ENCODE measurements at regions not wholly inside any gene's neighbourhood (a gene's known extent, or its start where the extent isn't known, plus 50 kb on each side); places are given as distances from the start of the nearest gene placed in this dataset.

- TF ChIP-seq POLR2AphosphoS5 (IDR thresholded peaks at IDR 0.05; ENCODE audit: low read depth, low read length) (no peak), FOXP2 (optimal IDR thresholded peaks at IDR 0.05; ENCODE audit: borderline replicate concordance, extremely low read depth, extremely low read length, insufficient read depth) (no peak), TAF1 (IDR thresholded peaks at IDR 0.05; ENCODE audit: borderline replicate concordance, insufficient read depth, low read length) (no peak), REST (IDR thresholded peaks at IDR 0.05; ENCODE audit: insufficient read depth in 1 of 2, low read depth in 2 of 2, low read length in 2 of 2) (no peak), SIN3A (IDR thresholded peaks at IDR 0.05; ENCODE audit: borderline replicate concordance, insufficient read depth, low read length) (no peak)
These were observed 52.3 kb upstream of the TIAM1 start for GRCh38 chr21:31396399-31396798.

DNA sequence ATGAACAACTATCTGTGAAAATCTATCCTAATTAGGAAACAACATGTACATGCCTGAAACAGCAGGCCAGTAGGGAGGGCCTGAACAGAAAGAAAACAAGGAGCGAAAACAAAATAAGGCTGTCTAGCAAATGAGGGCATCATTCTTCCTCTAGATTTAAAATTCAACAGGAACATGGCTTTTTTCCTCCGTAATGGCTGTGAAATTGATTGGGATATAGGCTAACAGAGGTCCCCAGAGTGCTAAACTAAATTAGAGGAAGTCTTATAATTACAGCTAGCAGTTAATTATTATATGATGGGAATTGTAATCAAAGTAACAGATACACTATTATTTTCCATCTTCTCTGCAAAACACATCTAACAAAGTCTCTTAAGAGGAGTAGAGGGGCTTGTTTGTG is 51.7 kb upstream of the TIAM1 start:
- TF ChIP-seq SIN3A (IDR thresholded peaks at IDR 0.05; ENCODE audit: borderline replicate concordance, insufficient read depth, low read length) (no peak), POLR2AphosphoS5 (IDR thresholded peaks at IDR 0.05; ENCODE audit: low read depth, low read length) (no peak), TAF1 (IDR thresholded peaks at IDR 0.05; ENCODE audit: borderline replicate concordance, insufficient read depth, low read length) (no peak), REST (IDR thresholded peaks at IDR 0.05; ENCODE audit: insufficient read depth in 1 of 2, low read depth in 2 of 2, low read length in 2 of 2) (no peak), FOXP2 (optimal IDR thresholded peaks at IDR 0.05; ENCODE audit: borderline replicate concordance, extremely low read depth, extremely low read length, insufficient read depth) (no peak)

GRCh38 chr21:31395268-31395667 is 51.2 kb upstream of the TIAM1 start:
- no peak for TF ChIP-seq TAF1 (IDR thresholded peaks at IDR 0.05; ENCODE audit: borderline replicate concordance, insufficient read depth, low read length)

- TF ChIP-seq REST (IDR thresholded peaks at IDR 0.05; ENCODE audit: insufficient read depth in 1 of 2, low read depth in 2 of 2, low read length in 2 of 2) (no peak), FOXP2 (optimal IDR thresholded peaks at IDR 0.05; ENCODE audit: borderline replicate concordance, extremely low read depth, extremely low read length, insufficient read depth) (no peak), SIN3A (IDR thresholded peaks at IDR 0.05; ENCODE audit: borderline replicate concordance, insufficient read depth, low read length) (no peak), POLR2AphosphoS5 (IDR thresholded peaks at IDR 0.05; ENCODE audit: low read depth, low read length) (no peak), TAF1 (IDR thresholded peaks at IDR 0.05; ENCODE audit: borderline replicate concordance, insufficient read depth, low read length) (no peak)
These were observed 50.2 kb upstream of the TIAM1 start for GRCh38 chr21:31394309-31394708.

Data from PFSK-1 (cell line).